Panc1 (cell line): ENCODE measurements at regions not wholly inside any gene's neighbourhood (a gene's known extent, or its start where the extent isn't known, plus 50 kb on each side); places are given as distances from the start of the nearest gene placed in this dataset.

Experiments used
- ATAC-seq: fragments of 200-7000 bp; cut with Tn5 transposase; 2 replicates; pipeline ENCODE4 v1.9.1; 2020; ENCODE audit warnings: mild to moderate bottlenecking, moderate library complexity
- BruUV-seq: library from RNA; stranded (reverse); fragments of 400-500 nt; replicated peaks from 2 replicates; lab custom pipeline; 2021; lab: Mats Ljungman, UMichigan
- CTCF ChIA-PET: fragments of 300-600 bp; sonication (Branson Sonifier 250); formaldehyde crosslinking; loops from one replicate; lab custom pipeline; 2022; ENCODE audit warnings: antibody characterized with exemption; lab: Charles Lee
- POLR2A ChIA-PET: fragments of 300-600 bp; sonication (Branson Sonifier 250); formaldehyde crosslinking; loops from one replicate; lab custom pipeline; 2022; ENCODE audit warnings: antibody characterized with exemption; lab: Charles Lee
- DNase-seq: peaks from one replicate; pipeline ENCODE4 v3.0.0-alpha.2; 2010; ENCODE audit warnings: low read depth, low spot score
- H3K27ac ChIP-seq: 2 replicates; pipeline ENCODE4 v1.5.1; 2011; ENCODE audit warnings: mild to moderate bottlenecking, low read length, inconsistent platforms
- H3K27me3 ChIP-seq: fragments of 200-500 bp; sonication (Bioruptor generic); 2 replicates; pipeline ENCODE4 v1.6.0; 2014; ENCODE audit warnings: low read length, inconsistent platforms; ENCODE audit not compliant: control insufficient read depth, insufficient read depth
- H3K36me3 ChIP-seq: fragments of 200-500 bp; sonication (Bioruptor generic); 2 replicates; pipeline ENCODE4 v1.5.1; 2014; ENCODE audit warnings: inconsistent platforms, mild to moderate bottlenecking, low read length, moderate library complexity; ENCODE audit not compliant: control insufficient read depth, insufficient read depth
- H3K4me1 ChIP-seq: 2 replicates; pipeline ENCODE4 v1.5.1; 2011; ENCODE audit warnings: inconsistent platforms, mild to moderate bottlenecking, low read length, moderate library complexity; ENCODE audit not compliant: control insufficient read depth, insufficient read depth
- H3K4me3 ChIP-seq, 2 experiments: 2 replicates each; pipeline ENCODE4 v1.5.1; 2011 to 2012; ENCODE audit warnings: low read depth in 2 of 2, low read length in 2 of 2, mild to moderate bottlenecking in 2 of 2, inconsistent platforms in 1 of 2, moderate library complexity in 1 of 2
- H3K9me3 ChIP-seq: fragments of 200-500 bp; sonication (Bioruptor generic); 2 replicates; pipeline ENCODE4 v1.5.1; 2014; ENCODE audit warnings: low read depth, mild to moderate bottlenecking, inconsistent platforms, low read length, moderate library complexity; ENCODE audit not compliant: control insufficient read depth, insufficient read depth
- POLR2AphosphoS5 ChIP-seq: IDR thresholded peaks from 2 replicates; pipeline ENCODE4 v1.6.1; 2012; ENCODE audit warnings: mild to moderate bottlenecking, low read depth, low read length, moderate library complexity
- SIN3A ChIP-seq: IDR thresholded peaks from 2 replicates; pipeline ENCODE4 v1.6.1; 2012; ENCODE audit warnings: low read depth, mild to moderate bottlenecking, low read length, moderate library complexity, borderline replicate concordance; ENCODE audit not compliant: insufficient read depth
- TCF7L2 ChIP-seq: IDR thresholded peaks from 2 replicates; pipeline ENCODE4 v1.6.1; 2011; ENCODE audit warnings: mild to moderate bottlenecking, low read depth, low read length, inconsistent platforms
- in situ Hi-C: cut with HindIII; loops from 2 replicates; pipeline ENCODE4 v1.10.0; 2016; ENCODE audit warnings: low sequenced_read_pairs, low pct_unique_long_range_greater_than_20kb
- intact Hi-C: fragments of 100-400 bp; cut with micrococcal nuclease; formaldehyde crosslinking; loops from one replicate; pipeline ENCODE4 v1.10.0; 2022; ENCODE audit not compliant: unreplicated experiment
- TF ChIP-seq, protein P1 (sequence below): fragments of 450-650 bp; IDR thresholded peaks from 2 replicates; pipeline ENCODE4 v1.5.1; 2017; ENCODE audit warnings: mild to moderate bottlenecking
- TF ChIP-seq, protein P2 (sequence below), 2 experiments: IDR thresholded peaks; 2 replicates each; pipeline ENCODE4 v1.6.1; 2011 to 2012; ENCODE audit warnings: low read depth in 2 of 2, control low read depth in 1 of 2, low read length in 1 of 2, mild to moderate bottlenecking in 1 of 2, moderate library complexity in 1 of 2; ENCODE audit not compliant: insufficient read depth in 1 of 2

DNA sequence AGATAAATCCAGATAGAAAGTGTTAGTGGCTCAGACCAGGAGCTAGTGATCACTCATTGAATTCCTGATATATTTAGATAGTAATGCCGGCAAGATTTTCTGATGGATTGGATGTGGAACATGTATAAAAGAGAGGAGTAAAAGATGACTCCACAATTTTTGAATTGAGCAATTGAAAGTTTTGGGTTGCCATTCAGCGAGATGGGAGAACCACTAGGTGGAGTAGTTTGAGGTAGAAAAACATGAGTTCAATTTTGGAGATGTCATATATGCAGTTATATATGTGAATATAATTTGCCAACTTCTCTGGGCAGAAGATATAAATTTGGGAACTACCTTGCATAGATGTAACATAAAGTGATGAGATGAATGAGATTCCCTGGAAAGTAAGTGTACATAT, 502.5 kb upstream of the SEMA6A start:
- ChIA-PET CTCF (no interaction called here), POLR2A (no interaction called here)
- no TSS peak for BruUV-seq
- intact Hi-C loops: no loop called here
- H3K4me1 ChIP-seq: no peaks in the 10 kb centered on the region
- DNase-seq (no peak), ATAC-seq (no peak)
- no peaks in the 10 kb centered on the region for H3K36me3 ChIP-seq
- H3K27ac ChIP-seq: no peak overlapping the region
- no peaks in the 10 kb centered on the region for H3K9me3 ChIP-seq
- TF ChIP-seq, protein P1, sequence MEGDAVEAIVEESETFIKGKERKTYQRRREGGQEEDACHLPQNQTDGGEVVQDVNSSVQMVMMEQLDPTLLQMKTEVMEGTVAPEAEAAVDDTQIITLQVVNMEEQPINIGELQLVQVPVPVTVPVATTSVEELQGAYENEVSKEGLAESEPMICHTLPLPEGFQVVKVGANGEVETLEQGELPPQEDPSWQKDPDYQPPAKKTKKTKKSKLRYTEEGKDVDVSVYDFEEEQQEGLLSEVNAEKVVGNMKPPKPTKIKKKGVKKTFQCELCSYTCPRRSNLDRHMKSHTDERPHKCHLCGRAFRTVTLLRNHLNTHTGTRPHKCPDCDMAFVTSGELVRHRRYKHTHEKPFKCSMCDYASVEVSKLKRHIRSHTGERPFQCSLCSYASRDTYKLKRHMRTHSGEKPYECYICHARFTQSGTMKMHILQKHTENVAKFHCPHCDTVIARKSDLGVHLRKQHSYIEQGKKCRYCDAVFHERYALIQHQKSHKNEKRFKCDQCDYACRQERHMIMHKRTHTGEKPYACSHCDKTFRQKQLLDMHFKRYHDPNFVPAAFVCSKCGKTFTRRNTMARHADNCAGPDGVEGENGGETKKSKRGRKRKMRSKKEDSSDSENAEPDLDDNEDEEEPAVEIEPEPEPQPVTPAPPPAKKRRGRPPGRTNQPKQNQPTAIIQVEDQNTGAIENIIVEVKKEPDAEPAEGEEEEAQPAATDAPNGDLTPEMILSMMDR: peak; percentile 15; the same call in 1 of the 2 replicates
- TF ChIP-seq, protein P2, sequence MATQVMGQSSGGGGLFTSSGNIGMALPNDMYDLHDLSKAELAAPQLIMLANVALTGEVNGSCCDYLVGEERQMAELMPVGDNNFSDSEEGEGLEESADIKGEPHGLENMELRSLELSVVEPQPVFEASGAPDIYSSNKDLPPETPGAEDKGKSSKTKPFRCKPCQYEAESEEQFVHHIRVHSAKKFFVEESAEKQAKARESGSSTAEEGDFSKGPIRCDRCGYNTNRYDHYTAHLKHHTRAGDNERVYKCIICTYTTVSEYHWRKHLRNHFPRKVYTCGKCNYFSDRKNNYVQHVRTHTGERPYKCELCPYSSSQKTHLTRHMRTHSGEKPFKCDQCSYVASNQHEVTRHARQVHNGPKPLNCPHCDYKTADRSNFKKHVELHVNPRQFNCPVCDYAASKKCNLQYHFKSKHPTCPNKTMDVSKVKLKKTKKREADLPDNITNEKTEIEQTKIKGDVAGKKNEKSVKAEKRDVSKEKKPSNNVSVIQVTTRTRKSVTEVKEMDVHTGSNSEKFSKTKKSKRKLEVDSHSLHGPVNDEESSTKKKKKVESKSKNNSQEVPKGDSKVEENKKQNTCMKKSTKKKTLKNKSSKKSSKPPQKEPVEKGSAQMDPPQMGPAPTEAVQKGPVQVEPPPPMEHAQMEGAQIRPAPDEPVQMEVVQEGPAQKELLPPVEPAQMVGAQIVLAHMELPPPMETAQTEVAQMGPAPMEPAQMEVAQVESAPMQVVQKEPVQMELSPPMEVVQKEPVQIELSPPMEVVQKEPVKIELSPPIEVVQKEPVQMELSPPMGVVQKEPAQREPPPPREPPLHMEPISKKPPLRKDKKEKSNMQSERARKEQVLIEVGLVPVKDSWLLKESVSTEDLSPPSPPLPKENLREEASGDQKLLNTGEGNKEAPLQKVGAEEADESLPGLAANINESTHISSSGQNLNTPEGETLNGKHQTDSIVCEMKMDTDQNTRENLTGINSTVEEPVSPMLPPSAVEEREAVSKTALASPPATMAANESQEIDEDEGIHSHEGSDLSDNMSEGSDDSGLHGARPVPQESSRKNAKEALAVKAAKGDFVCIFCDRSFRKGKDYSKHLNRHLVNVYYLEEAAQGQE (IDR thresholded peaks at IDR 0.05; ENCODE audit: insufficient read depth in 1 of 2, low read depth in 2 of 2, low read length in 1 of 2): no peak
- TF ChIP-seq TCF7L2 (no peak), POLR2AphosphoS5 (no peak)
- no peak overlapping the region for H3K4me3 ChIP-seq
- no peaks in the 10 kb centered on the region for H3K27me3 ChIP-seq
- in situ Hi-C loops: no loop called here

DNA sequence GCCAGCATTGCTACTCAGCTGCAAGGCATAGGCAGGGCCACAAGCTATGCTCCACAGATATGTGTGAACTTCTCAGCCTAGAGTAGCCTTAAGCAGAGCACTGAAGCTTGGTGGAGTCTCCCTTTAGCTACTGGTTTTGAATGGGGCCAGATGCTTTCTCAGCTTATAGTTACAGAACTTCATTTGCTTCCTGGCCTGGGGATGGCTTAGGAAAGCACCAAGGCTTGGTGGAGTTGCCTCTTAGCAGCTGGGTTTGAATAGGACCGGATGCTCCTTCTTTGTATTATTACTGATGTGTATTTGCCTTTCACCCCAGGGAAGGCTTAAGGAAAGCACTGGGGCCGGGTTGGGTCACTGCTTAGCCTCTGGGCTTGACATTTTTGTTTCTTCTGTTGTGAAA, 497.8 kb upstream of the SEMA6A start:
- no peaks in the 10 kb centered on the region for H3K4me1 ChIP-seq
- no peak overlapping the region for H3K4me3 ChIP-seq
- no peak overlapping the region for H3K27ac ChIP-seq
- POLR2A ChIA-PET: no interaction called here
- CTCF ChIA-PET: no interaction called here
- BruUV-seq: no TSS peak
- H3K27me3 ChIP-seq: no peaks in the 10 kb centered on the region
- DNase-seq (no peak), ATAC-seq (no peak)
- TF ChIP-seq POLR2AphosphoS5 (no peak), TCF7L2 (no peak), SIN3A (no peak)
- TF ChIP-seq, protein P1: no peak
- TF ChIP-seq, protein P2 (IDR thresholded peaks at IDR 0.05; ENCODE audit: insufficient read depth in 1 of 2, low read depth in 2 of 2, low read length in 1 of 2): no peak
- H3K9me3 ChIP-seq: no peaks in the 10 kb centered on the region
- intact Hi-C loops: no loop called here
- in situ Hi-C loops: no loop called here
- no peaks in the 10 kb centered on the region for H3K36me3 ChIP-seq
